GM10248 (cell line): ENCODE measurements at regions not wholly inside any gene's neighbourhood (a gene's known extent, or its start where the extent isn't known, plus 50 kb on each side); places are given as distances from the start of the nearest gene placed in this dataset.

Experiments used
- CTCF ChIA-PET: fragments of 300-600 bp; sonication (Branson Sonifier 250); formaldehyde crosslinking; extraction: SDS; loops from one replicate; lab custom pipeline; 2021; ENCODE audit warnings: antibody characterized with exemption; lab: Yijun Ruan, JAX
- POLR2A ChIA-PET: fragments of 350-650 bp; sonication (Branson Sonifier 250); formaldehyde crosslinking; extraction: SDS; loops from one replicate; lab custom pipeline; 2020; ENCODE audit warnings: antibody characterized with exemption; lab: Yijun Ruan, JAX
- DNase-seq: peaks from one replicate; pipeline ENCODE4 v3.0.0; 2012; ENCODE audit errors: extremely low spot score
- CTCF ChIP-seq: IDR thresholded peaks from 2 replicates; pipeline ENCODE4 v1.5.1; 2012; ENCODE audit warnings: mild to moderate bottlenecking, low read depth; ENCODE audit errors: extremely low read depth, missing control alignments, control extremely low read depth

DNA sequence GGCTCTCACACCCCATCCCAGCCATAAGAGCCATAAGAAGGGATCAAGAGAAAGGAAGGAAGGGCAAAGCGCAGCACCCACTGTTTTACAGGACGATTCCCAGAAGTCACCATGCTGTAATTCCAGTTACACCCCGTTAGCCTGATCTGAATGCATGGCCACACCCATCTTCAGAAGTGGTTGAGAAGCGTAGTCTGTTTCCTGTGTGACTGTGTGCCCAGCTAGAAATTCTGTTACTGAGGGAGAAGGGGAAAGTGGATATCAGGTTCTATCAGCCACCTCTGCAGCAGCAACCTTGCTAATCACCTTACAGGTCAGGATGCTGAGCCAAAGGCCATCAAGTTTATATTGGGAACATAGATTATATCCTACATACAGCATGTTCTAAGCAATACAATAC is 260.0 kb downstream of the ABHD5 start:
- CTCF ChIA-PET = no interaction called here

DNA sequence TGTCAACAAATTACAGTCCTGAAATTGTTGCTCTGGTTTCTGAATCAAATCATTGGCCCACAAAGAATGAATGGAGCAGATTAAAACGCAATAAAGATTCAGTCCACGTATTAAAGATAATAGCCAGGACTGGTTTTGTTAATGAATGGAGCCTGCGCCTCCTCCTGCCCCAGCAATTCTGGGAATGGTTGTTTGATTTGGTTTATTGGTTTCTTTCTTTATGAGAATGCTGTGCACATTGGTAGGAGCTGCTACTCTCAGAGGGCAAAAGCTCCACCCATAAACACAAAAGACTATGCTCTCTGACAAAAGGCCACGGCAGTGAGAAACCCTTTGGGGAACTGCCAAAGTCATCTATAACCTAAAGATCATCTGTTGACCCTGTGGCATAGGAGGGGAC is 261.1 kb downstream of the ABHD5 start:
- TF ChIP-seq CTCF = no peak
- ChIA-PET POLR2A (no interaction called here), CTCF (no interaction called here)
- DNase-seq = no peak

More for the DNA sequence above, 260.0 kb downstream of the ABHD5 start:
- POLR2A ChIA-PET = no interaction called here
- DNase-seq = no peak
- no peak for TF ChIP-seq CTCF

DNA sequence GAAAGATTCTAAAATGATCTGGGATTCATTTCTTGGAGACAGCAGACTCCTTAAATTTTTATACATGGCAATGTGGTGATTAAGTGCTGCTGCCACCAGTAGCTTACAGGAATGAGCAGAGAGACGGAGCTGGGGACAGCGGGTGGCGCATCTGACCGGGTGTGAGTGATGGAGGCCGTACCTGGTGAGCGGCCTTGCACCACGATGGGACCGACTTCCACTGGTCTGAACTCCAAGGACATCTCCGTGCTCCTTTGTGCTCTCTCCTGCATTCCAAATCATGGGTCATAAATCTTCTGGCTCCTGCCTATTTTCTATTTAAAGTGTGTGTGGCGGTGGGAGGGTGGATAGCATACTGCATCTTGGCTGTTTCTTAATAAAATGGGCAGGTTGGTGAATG is 262.6 kb downstream of the ABHD5 start:
- POLR2A ChIA-PET = no interaction called here
- TF ChIP-seq CTCF = no peak
- no peak for DNase-seq
- CTCF ChIA-PET = no interaction called here

- no peak for DNase-seq
- no peak for TF ChIP-seq CTCF
- CTCF ChIA-PET = no interaction called here
- POLR2A ChIA-PET = no interaction called here
These were observed 263.3 kb downstream of the ABHD5 start for GRCh38 chr3:43953814-43954692.

- TF ChIP-seq CTCF = no peak
- POLR2A ChIA-PET = no interaction called here
- DNase-seq = no peak
- CTCF ChIA-PET = interaction anchor here (1.2 to 1.4 kb wide), 3 partner anchors 78 to 242 kb away, joined by 3 to 4 read pairs (median 4); no protein-coding TSS in a partner anchor
These were observed 266.2 kb downstream of the ABHD5 start for GRCh38 chr3:43956945-43957344.

DNA sequence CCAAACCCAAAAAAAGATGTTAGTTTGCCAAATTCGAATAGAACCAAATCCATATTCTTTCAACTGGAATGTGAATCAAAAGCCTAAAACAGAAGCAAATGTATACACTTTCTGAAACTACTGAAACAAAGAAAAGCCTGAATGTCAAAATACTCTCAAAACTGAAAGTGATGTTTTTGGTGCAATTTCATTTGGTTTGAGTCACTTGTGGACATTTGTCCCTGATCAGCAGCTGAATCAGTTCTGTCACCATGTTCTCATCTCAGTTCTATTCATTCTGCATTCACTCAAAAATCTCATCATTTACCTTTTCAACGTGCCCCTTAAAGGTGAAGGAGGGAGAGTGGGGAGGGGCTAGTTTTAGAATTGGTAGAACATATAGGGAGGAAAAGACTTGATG is 266.8 kb downstream of the ABHD5 start:
- DNase-seq = peak; percentile 37
- CTCF ChIA-PET = interaction anchor here (1.2 to 1.4 kb wide), 3 partner anchors 78 to 242 kb away, joined by 3 to 4 read pairs (median 4); no protein-coding TSS in a partner anchor
- TF ChIP-seq CTCF = no peak
- POLR2A ChIA-PET = no interaction called here
